ENCODE measurements at regions not wholly inside any gene's neighbourhood (a gene's known extent, or its start where the extent isn't known, plus 50 kb on each side); places are given as distances from the start of the nearest gene placed in this dataset.

DNA sequence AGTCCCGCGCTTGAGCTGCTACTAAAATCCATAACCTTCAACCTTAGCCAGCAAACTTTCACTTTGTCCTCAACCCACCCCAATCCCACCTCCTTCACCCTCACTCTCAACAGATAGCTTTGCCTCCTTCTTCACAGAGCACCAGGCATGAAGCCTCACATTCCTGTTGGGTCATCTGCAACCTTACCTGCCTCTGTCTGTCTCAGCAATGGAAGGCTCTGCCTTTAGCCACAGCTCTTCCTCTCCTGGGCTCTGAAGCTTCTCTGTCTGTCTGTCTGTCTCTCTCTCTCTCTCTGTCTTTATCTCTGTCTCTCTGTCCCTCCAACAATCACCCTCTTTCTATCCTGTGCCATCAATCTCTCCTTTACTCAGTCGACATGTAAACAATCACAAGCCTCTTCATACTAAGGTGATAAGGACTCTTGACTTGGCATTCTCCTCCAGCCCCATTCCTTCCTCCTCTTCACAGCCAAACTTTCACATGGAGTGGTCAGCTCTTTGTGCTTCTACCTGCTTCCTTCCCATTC is 220.8 kb downstream of the SPTSSA start:
- TF ChIP-seq, protein P1, sequence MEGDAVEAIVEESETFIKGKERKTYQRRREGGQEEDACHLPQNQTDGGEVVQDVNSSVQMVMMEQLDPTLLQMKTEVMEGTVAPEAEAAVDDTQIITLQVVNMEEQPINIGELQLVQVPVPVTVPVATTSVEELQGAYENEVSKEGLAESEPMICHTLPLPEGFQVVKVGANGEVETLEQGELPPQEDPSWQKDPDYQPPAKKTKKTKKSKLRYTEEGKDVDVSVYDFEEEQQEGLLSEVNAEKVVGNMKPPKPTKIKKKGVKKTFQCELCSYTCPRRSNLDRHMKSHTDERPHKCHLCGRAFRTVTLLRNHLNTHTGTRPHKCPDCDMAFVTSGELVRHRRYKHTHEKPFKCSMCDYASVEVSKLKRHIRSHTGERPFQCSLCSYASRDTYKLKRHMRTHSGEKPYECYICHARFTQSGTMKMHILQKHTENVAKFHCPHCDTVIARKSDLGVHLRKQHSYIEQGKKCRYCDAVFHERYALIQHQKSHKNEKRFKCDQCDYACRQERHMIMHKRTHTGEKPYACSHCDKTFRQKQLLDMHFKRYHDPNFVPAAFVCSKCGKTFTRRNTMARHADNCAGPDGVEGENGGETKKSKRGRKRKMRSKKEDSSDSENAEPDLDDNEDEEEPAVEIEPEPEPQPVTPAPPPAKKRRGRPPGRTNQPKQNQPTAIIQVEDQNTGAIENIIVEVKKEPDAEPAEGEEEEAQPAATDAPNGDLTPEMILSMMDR (IDR thresholded peaks at IDR 0.05): no peak
- TF ChIP-seq EZH2 (IDR thresholded peaks at IDR 0.05; ENCODE audit: borderline replicate concordance, insufficient read depth, low read depth, low read length, poor library complexity, severe bottlenecking): no peak
- H3K4me1 Mint-ChIP-seq: no peaks in the 10 kb centered on the region
- WGBS (ENCODE audit: insufficient coverage): 90% methylated on average over 1 of the region's 3 CpGs
- H3K27me3 Mint-ChIP-seq: peaks cover 20% of the 10 kb centered on the region
- no peaks in the 10 kb centered on the region for H3K79me2 ChIP-seq (ENCODE audit: control insufficient read depth, insufficient read depth, low read length)
- ATAC-seq (ENCODE audit: low read depth) (no peak), DNase-seq (no peak)
- ChIA-PET CTCF (no interaction called here), POLR2A (no interaction called here)
- H3K4me3 Mint-ChIP-seq: no peak overlapping the region
- H3K4me1 ChIP-seq (ENCODE audit: control insufficient read depth in 2 of 2, insufficient read depth in 2 of 2, low read length in 2 of 2): no peaks in the 10 kb centered on the region
- H3K36me3 ChIP-seq (replicated peaks in 1 of 2; ENCODE audit: control extremely low read depth in 1 of 2, control insufficient read depth in 1 of 2, extremely low read depth in 1 of 2, insufficient read depth in 2 of 2, low read length in 1 of 2): no peaks in the 10 kb centered on the region
- H3K9me3 Mint-ChIP-seq (ENCODE audit: insufficient read depth): no peaks in the 10 kb centered on the region
- no peak overlapping the region for H3K27ac ChIP-seq (ENCODE audit: low read length in 2 of 2)
- no peaks in the 10 kb centered on the region for H4K20me1 ChIP-seq (ENCODE audit: control insufficient read depth, insufficient read depth, low read length, poor library complexity, severe bottlenecking)
- H3K4me3 ChIP-seq (ENCODE audit: control extremely low read depth in 1 of 5, extremely low read depth in 1 of 5, insufficient read depth in 1 of 5, low read depth in 2 of 5, low read length in 4 of 5): no peak overlapping the region
- no peaks in the 10 kb centered on the region for H3K9me3 ChIP-seq (ENCODE audit: control extremely low read depth in 1 of 3, control insufficient read depth in 2 of 3, insufficient read depth in 1 of 3, low read length in 2 of 3)
- H3K27ac Mint-ChIP-seq: no peak overlapping the region
- intact Hi-C loops (cut with micrococcal nuclease): no loop called here
- H3K4me2 ChIP-seq (replicated peaks; ENCODE audit: low read depth, low read length, poor library complexity, severe bottlenecking): no peak overlapping the region
- H3K9ac ChIP-seq (ENCODE audit: low read length): no peak overlapping the region
- no peaks in the 10 kb centered on the region for H3K27me3 ChIP-seq (replicated peaks in 1 of 4; ENCODE audit: control extremely low read depth in 1 of 4, control insufficient read depth in 3 of 4, insufficient read depth in 4 of 4, low read length in 3 of 4)
- H2AFZ ChIP-seq (ENCODE audit: insufficient read depth, low read depth, low read length, poor library complexity, severe bottlenecking): no peak overlapping the region

DNA sequence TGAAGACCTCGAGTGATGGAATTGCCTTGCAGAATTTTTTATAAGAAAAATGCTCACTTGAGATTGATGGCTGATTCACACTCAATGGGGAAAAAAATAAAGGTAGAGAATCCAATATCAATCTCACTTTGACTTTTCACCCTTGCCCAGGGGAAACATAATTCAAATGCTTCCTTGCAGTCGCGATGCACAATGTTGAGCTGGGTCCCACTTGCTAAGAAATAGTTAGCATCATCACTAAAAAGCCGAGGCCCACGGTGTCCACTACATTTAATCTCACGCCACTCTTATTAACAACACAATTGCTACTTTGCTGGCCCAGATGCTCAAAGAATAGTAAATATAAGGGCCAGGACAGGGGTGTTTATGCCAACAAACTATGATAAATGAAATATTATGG is 223.4 kb downstream of the SPTSSA start:
- Histone ChIP-seq H4K20me1 (ENCODE audit: control insufficient read depth, insufficient read depth, low read length, poor library complexity, severe bottlenecking) (no peaks in the 10 kb centered on the region), H2AFZ (ENCODE audit: insufficient read depth, low read depth, low read length, poor library complexity, severe bottlenecking) (no peak overlapping the region), H3K4me3 (ENCODE audit: control extremely low read depth in 1 of 5, extremely low read depth in 1 of 5, insufficient read depth in 1 of 5, low read depth in 2 of 5, low read length in 4 of 5) (no peak overlapping the region), H3K79me2 (ENCODE audit: control insufficient read depth, insufficient read depth, low read length) (no peaks in the 10 kb centered on the region), H3K27ac (ENCODE audit: low read length in 2 of 2) (no peak overlapping the region), H3K27me3 (replicated peaks in 1 of 4; ENCODE audit: control extremely low read depth in 1 of 4, control insufficient read depth in 3 of 4, insufficient read depth in 4 of 4, low read length in 3 of 4) (no peaks in the 10 kb centered on the region), H3K4me1 (ENCODE audit: control insufficient read depth in 2 of 2, insufficient read depth in 2 of 2, low read length in 2 of 2) (no peaks in the 10 kb centered on the region), H3K4me2 (replicated peaks; ENCODE audit: low read depth, low read length, poor library complexity, severe bottlenecking) (no peak overlapping the region), H3K36me3 (replicated peaks in 1 of 2; ENCODE audit: control extremely low read depth in 1 of 2, control insufficient read depth in 1 of 2, extremely low read depth in 1 of 2, insufficient read depth in 2 of 2, low read length in 1 of 2) (no peaks in the 10 kb centered on the region), H3K9me3 (ENCODE audit: control extremely low read depth in 1 of 3, control insufficient read depth in 2 of 3, insufficient read depth in 1 of 3, low read length in 2 of 3) (no peaks in the 10 kb centered on the region), H3K9ac (ENCODE audit: low read length) (no peak overlapping the region)
- H3K4me1 Mint-ChIP-seq: no peaks in the 10 kb centered on the region
- ATAC-seq (ENCODE audit: low read depth): no peak
- no peak for TF ChIP-seq EZH2 (IDR thresholded peaks at IDR 0.05; ENCODE audit: borderline replicate concordance, insufficient read depth, low read depth, low read length, poor library complexity, severe bottlenecking)
- TF ChIP-seq, protein P1 (IDR thresholded peaks at IDR 0.05): no peak
- ChIA-PET CTCF (no interaction called here), POLR2A (no interaction called here)
- H3K4me3 Mint-ChIP-seq: no peak overlapping the region
- peaks cover 19% of the 10 kb centered on the region for H3K27me3 Mint-ChIP-seq
- no peak for DNase-seq
- intact Hi-C loops (cut with micrococcal nuclease): no loop called here
- 100% methylated on average over 2 of the region's 6 CpGs for WGBS (ENCODE audit: insufficient coverage)
- no peak overlapping the region for H3K27ac Mint-ChIP-seq
- H3K9me3 Mint-ChIP-seq (ENCODE audit: insufficient read depth): no peaks in the 10 kb centered on the region
